ENCODE measurements at regions not wholly inside any gene's neighbourhood (a gene's known extent, or its start where the extent isn't known, plus 50 kb on each side); places are given as distances from the start of the nearest gene placed in this dataset.

GRCh38 chr2:66217039-66217585, 217.8 kb upstream of the MEIS1 start:
- H3K4me3 ChIP-seq (replicated peaks; ENCODE audit: insufficient read depth, low read length) = no peak overlapping the region
- no peak overlapping the region for H3K27ac ChIP-seq (replicated peaks)
- no peaks in the 10 kb centered on the region for H3K27me3 ChIP-seq (ENCODE audit: insufficient read depth, poor library complexity, severe bottlenecking)
- no peak for DNase-seq (ENCODE audit: low read depth in 1 of 2, low spot score in 1 of 2)
- no peak for TF ChIP-seq GABPA (IDR thresholded peaks at IDR 0.05; ENCODE audit: low read depth)
- TF ChIP-seq SPI1 (IDR thresholded peaks at IDR 0.05; ENCODE audit: borderline replicate concordance, low read depth) = no peak
- TF ChIP-seq POLR2AphosphoS5 (IDR thresholded peaks at IDR 0.05; ENCODE audit: low read depth) = no peak
- no peak for TF ChIP-seq REST (IDR thresholded peaks at IDR 0.05; ENCODE audit: insufficient replicate concordance, low read depth)
- no peak for TF ChIP-seq CTCF (IDR thresholded peaks at IDR 0.05; ENCODE audit: insufficient read depth, low read length)

DNA sequence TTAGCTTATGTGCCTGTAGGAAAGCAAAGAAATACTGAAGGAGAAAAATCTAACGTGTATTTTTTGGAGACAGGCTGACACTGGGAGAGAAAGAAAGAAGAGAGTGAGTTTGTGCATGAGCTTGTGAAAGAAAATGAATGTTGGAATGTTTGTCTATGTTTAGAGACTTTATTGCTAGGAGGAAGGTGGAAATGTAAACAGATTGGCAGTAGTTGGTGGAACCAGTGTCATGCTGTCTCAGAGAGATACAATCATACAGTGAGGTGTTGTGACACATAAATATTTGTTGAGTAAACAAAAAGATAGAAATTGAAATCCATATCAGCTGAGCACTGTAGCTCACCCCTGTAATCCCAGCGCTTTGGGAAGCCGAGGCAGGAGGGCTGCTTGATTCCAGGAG, 222.2 kb upstream of the MEIS1 start:
- no peak for TF ChIP-seq CTCF (IDR thresholded peaks at IDR 0.05; ENCODE audit: insufficient read depth, low read length)
- TF ChIP-seq SPI1 (IDR thresholded peaks at IDR 0.05; ENCODE audit: borderline replicate concordance, low read depth) = no peak
- TF ChIP-seq GABPA (IDR thresholded peaks at IDR 0.05; ENCODE audit: low read depth) = no peak
- TF ChIP-seq POLR2AphosphoS5 (IDR thresholded peaks at IDR 0.05; ENCODE audit: low read depth) = no peak
- no peak for TF ChIP-seq REST (IDR thresholded peaks at IDR 0.05; ENCODE audit: insufficient replicate concordance, low read depth)

DNA sequence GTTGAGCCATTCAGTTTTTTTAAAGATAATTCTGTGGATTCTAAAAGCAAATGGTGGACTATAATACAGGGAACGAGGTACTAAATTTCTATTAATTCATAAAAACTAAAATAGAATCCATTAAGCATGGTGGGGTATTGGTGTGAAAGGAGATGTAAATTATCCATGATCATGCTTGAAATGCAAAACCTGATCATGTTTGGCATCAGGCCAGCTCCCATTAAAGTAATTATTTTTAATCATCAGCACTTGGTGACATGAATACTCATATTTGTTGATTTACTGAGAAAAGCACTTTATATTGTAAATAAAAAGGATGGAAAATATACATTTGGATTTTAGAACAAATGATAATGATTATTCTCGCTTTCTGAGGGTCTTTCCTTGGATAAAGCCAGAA, 232.3 kb upstream of the MEIS1 start:
- H3K27me3 ChIP-seq (ENCODE audit: insufficient read depth, poor library complexity, severe bottlenecking) = no peaks in the 10 kb centered on the region
- no peak overlapping the region for H3K4me3 ChIP-seq (replicated peaks; ENCODE audit: insufficient read depth, low read length)
- H3K27ac ChIP-seq (replicated peaks) = no peak overlapping the region
- no peak for DNase-seq (ENCODE audit: low read depth in 1 of 2, low spot score in 1 of 2)
- TF ChIP-seq POLR2AphosphoS5 (IDR thresholded peaks at IDR 0.05; ENCODE audit: low read depth) (no peak), CTCF (IDR thresholded peaks at IDR 0.05; ENCODE audit: insufficient read depth, low read length) (no peak), REST (IDR thresholded peaks at IDR 0.05; ENCODE audit: insufficient replicate concordance, low read depth) (no peak), SPI1 (IDR thresholded peaks at IDR 0.05; ENCODE audit: borderline replicate concordance, low read depth) (no peak), GABPA (IDR thresholded peaks at IDR 0.05; ENCODE audit: low read depth) (no peak)

More for the DNA sequence above, 222.2 kb upstream of the MEIS1 start:
- Histone ChIP-seq H3K27me3 (ENCODE audit: insufficient read depth, poor library complexity, severe bottlenecking) (no peaks in the 10 kb centered on the region), H3K27ac (replicated peaks) (no peak overlapping the region), H3K4me3 (replicated peaks; ENCODE audit: insufficient read depth, low read length) (no peak overlapping the region)
- DNase-seq (ENCODE audit: low read depth in 1 of 2, low spot score in 1 of 2) = no peak

Data from HL-60 (cell line).